HG03108 (cell line): ENCODE measurements at regions not wholly inside any gene's neighbourhood (a gene's known extent, or its start where the extent isn't known, plus 50 kb on each side); places are given as distances from the start of the nearest gene placed in this dataset.

ENCODE experiments used
- ATAC-seq: cut with Tn5 transposase; IDR thresholded peaks from one replicate; pipeline ENCODE4 v1.9.1; 2021; ENCODE audit warnings: moderate library complexity; ENCODE audit not compliant: unreplicated experiment

DNA sequence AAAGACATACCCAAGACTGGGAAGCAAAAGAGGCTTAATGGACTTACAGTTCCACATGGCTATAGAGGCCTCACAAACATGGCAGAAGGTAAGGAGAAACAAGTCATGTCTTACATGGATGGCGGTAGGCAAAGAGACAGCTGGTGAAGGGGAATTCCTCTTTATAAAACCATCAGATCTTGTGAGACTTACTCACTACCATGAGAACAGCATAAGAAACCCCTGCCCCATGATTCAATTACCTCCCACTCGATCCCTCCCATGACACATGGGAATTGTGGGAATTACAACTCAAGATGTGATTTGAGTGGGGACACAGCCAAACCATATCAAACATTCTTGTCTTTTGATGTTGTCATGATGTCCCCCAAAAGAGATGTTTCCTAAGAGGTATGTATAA, 103.3 kb downstream of the DUSP10 start:
- no peak for ATAC-seq

DNA sequence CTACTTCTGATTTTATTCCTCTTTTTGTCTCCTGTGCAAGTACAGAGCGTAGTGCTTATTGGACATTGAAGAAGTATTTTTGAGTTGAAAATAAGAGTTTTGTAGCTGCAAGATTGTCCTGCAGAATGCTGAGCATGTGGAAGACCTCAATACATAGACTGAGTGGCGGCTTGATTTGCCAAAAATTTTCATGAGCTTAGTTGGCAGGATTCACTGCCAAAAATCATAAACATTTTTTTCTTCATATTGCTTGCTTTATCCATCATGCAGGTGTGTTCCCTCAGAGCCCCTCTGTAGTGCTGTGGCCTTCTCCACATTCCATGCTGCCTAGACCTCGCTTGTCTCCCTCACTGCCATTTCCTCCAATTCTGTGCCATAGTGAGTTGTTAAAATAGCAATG, 100.1 kb downstream of the DUSP10 start:
- no peak for ATAC-seq

DNA sequence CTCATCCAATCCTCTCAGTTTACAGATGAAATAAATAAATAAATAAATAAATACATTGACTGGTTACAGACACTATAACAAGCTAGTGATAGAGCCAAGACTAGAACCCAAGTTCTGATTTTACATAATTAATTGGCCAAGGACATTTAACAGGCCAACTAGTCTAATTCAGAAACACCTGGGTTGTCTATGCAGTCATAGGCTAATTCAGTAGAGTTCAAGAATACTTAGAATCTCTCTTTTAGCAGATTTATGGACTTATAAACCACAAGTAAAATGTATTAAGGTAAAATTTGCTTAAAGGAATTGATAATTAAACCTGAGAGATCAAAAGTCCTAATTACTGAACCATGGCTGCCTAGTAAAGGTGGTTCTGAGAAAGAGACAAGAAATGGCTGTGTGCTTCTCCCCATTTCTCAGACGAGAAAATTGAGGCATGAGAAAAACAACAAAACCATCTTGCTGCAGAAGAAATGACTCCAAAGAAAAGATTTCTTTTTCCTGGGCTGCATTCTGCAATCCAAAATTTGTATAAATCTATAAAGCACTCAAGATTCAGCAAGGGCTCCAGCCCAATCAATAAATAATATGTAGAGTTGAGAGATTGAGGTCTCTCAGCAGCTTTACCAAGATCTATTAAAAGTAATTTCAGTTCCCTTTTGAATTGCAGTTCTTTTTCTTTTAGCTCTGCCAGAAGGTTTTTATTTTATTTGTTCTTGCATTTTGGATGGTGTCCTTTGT, 98.3 kb downstream of the DUSP10 start:
- peak; percentile 66 for ATAC-seq

DNA sequence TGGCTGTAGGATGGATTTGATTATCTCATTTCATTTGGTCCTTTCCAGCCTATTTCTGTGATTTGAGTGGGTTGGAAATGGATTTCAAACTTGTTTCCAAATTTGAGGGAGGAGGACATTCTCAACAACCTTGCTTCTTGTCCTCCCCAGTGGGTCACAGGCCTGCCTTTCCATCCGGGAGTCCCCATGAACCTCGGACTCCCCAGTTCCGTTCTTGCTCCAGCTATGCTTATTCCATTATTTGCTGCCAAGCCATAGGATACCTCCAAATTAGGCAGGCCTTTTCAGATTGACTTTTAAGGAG, 97.8 kb downstream of the DUSP10 start:
- ATAC-seq = no peak

DNA sequence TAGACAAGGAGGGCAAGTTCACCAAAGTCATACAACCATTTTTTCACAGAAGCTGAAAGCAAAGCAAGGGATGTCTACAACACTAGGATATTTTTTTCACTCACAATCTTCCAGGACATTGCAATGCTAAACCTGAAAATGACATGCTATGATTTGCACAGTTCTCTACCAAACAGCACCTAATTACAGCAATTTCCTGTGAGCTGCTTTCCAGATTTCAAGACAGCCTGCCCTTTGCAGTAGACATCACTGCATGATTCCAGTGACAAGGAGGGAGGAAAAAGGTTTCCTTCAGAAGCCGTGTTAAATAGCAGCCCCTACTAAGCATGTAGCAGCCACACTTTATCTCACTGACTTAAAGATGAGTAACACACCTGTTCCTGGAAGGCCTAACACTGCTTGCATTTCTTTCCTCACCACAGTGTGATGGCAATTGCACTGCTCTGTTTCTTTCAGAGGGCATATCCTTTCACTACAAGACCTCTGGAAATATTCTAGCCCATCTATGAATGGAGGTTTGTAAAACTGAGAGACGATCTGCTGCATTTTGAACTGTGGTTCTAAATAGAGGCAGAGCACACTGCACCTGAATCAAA, 97.1 kb downstream of the DUSP10 start:
- no peak for ATAC-seq

DNA sequence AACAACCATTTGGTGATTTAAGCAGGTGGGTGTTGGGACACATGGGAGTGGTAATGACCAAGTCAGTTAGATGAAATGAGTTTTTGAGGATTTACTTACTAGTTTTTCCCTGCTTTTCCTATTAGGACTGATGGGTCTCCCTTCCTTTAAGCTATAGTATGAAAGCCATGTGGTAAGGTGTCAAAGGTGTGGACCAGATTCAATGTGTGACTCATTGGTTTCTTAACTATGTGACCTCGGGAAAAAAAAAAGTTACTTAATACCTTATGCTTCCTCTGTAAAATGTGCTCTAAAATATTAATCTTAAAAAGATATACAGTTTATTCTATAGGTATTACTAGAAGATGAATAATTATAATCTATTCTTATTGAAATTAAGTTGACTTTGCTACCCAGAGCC, 93.7 kb downstream of the DUSP10 start:
- no peak for ATAC-seq
